Body of pancreas (tissue), 4 donors: ENCODE measurements at regions not wholly inside any gene's neighbourhood (a gene's known extent, or its start where the extent isn't known, plus 50 kb on each side); places are given as distances from the start of the nearest gene placed in this dataset.

Experiments
- POLR2A ChIP-seq, 3 donors: fragments of 450-650 bp; IDR thresholded peaks; one replicate each; pipeline ENCODE4 v1.6.1; 2016; ENCODE audit warnings: antibody characterized with exemption in 3 of 3, mild to moderate bottlenecking in 2 of 3
- TF ChIP-seq, protein P1 (sequence below), 7 experiments: fragments of 450-650 bp in 4 of 7; fragments of 200-600 bp in 3 of 7; sonication (generic) in 3 of 7; IDR thresholded peaks; one replicate each; pipeline ENCODE4 v1.5.1; 2016 to 2019; ENCODE audit warnings: antibody characterized with exemption in 7 of 7

- TF ChIP-seq, protein P1, sequence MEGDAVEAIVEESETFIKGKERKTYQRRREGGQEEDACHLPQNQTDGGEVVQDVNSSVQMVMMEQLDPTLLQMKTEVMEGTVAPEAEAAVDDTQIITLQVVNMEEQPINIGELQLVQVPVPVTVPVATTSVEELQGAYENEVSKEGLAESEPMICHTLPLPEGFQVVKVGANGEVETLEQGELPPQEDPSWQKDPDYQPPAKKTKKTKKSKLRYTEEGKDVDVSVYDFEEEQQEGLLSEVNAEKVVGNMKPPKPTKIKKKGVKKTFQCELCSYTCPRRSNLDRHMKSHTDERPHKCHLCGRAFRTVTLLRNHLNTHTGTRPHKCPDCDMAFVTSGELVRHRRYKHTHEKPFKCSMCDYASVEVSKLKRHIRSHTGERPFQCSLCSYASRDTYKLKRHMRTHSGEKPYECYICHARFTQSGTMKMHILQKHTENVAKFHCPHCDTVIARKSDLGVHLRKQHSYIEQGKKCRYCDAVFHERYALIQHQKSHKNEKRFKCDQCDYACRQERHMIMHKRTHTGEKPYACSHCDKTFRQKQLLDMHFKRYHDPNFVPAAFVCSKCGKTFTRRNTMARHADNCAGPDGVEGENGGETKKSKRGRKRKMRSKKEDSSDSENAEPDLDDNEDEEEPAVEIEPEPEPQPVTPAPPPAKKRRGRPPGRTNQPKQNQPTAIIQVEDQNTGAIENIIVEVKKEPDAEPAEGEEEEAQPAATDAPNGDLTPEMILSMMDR (IDR thresholded peaks at IDR 0.05), result no peak
- no peak for TF ChIP-seq POLR2A (IDR thresholded peaks at IDR 0.05)
Measured at GRCh38 chr9:61674882-61675281, 485.0 kb downstream of the SPATA31A7 start.
